ENCODE measurements at regions not wholly inside any gene's neighbourhood (a gene's known extent, or its start where the extent isn't known, plus 50 kb on each side); places are given as distances from the start of the nearest gene placed in this dataset.

DNA sequence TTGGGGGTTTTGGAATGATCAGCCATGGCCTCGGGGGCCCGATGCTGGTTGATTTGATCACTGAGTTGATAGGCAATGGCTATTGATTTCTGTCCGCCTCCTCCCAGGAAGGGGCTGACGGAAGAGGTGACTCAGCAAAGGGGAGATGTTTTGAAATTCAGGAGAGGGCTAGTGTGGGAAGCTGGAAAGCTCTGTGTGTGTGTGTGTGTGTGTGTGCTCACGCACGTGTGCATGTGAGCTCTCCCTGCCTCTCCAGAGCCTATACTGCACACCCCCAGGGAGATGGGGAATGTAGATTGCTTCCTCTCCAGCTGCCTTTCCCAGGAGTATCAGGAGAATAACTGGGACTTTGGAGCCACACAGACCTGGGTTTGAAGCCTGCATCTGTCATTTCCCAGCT, 184.9 kb upstream of the MYL2 start:
- peaks cover 4% of the 10 kb centered on the region; the same call in 1 of the 2 replicates for H3K9me3 ChIP-seq (ENCODE audit: control insufficient read depth, insufficient read depth, low read depth, low read length)
- H3K36me3 ChIP-seq (ENCODE audit: control insufficient read depth, insufficient read depth, low read length): no peaks in the 10 kb centered on the region
- H3K4me1 ChIP-seq (ENCODE audit: control insufficient read depth, insufficient read depth, low read length): peaks cover 7% of the 10 kb centered on the region; the same call in 1 of the 2 replicates
- H3K4me3 ChIP-seq (ENCODE audit: low read depth, low read length): no peak overlapping the region
- 0 out of 2 replicates have a peak overlapping the region, but pooled peaks have one; percentile 36 for H3K27ac ChIP-seq (ENCODE audit: low read depth, low read length)
- no peak overlapping the region for H3K9ac ChIP-seq (ENCODE audit: low read length)
- H3K27me3 ChIP-seq (ENCODE audit: control insufficient read depth, insufficient read depth, low read length): no peaks in the 10 kb centered on the region

DNA sequence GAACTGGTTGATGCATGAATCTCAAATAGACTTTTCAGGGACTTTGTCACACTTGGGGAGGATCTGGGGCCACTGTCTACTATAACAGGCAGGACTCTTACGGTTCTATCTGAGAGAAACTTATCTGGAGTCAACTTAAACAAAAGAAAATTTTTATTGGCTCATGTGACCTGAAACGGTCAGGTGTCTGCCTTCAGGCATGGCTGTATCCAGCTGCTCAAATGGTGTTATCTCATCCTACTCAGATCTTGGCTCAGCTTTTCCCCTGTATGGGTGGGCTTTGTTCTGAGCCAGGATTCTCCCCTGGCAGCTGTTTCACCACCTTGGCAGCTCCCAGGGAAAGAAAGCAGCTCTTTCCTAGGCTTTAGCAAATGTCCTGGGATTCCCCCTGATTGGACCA, 183.2 kb upstream of the MYL2 start:
- Histone ChIP-seq H3K27ac (ENCODE audit: low read depth, low read length) (no peak overlapping the region), H3K36me3 (ENCODE audit: control insufficient read depth, insufficient read depth, low read length) (no peaks in the 10 kb centered on the region), H3K9me3 (ENCODE audit: control insufficient read depth, insufficient read depth, low read depth, low read length) (peaks cover 4% of the 10 kb centered on the region; the same call in 1 of the 2 replicates), H3K27me3 (ENCODE audit: control insufficient read depth, insufficient read depth, low read length) (no peaks in the 10 kb centered on the region), H3K9ac (ENCODE audit: low read length) (no peak overlapping the region), H3K4me1 (ENCODE audit: control insufficient read depth, insufficient read depth, low read length) (peaks cover 7% of the 10 kb centered on the region; the same call in 1 of the 2 replicates), H3K4me3 (ENCODE audit: low read depth, low read length) (no peak overlapping the region)

- Histone ChIP-seq H3K4me3 (ENCODE audit: low read depth, low read length) (no peak overlapping the region), H3K4me1 (ENCODE audit: control insufficient read depth, insufficient read depth, low read length) (peaks cover 7% of the 10 kb centered on the region; the same call in 1 of the 2 replicates), H3K27me3 (ENCODE audit: control insufficient read depth, insufficient read depth, low read length) (no peaks in the 10 kb centered on the region), H3K9me3 (ENCODE audit: control insufficient read depth, insufficient read depth, low read depth, low read length) (no peaks in the 10 kb centered on the region), H3K36me3 (ENCODE audit: control insufficient read depth, insufficient read depth, low read length) (no peaks in the 10 kb centered on the region), H3K27ac (ENCODE audit: low read depth, low read length) (no peak overlapping the region), H3K9ac (ENCODE audit: low read length) (no peak overlapping the region)
Observed at GRCh38 chr12:111102102-111102739, 181.8 kb upstream of the MYL2 start.

DNA sequence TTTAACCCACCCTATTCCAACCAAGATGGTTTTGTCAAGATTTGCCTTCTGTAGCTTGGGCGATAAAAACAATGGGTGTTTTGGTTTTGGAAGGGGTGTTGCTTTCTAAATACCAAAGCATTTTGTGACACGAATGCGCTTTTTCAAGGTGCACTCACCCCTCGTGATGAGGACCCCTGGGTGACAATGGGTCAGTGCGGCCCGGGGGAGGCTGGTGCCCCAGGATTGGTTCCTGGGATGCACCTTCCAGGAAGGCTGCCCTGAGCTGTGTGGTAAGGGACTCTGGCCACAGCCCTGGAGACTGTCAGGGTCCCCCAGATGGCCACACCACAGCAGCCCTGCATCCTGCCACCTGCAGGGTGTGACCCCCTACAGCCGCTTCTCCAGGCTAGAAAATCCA, 180.6 kb upstream of the MYL2 start:
- Histone ChIP-seq H3K27me3 (ENCODE audit: control insufficient read depth, insufficient read depth, low read length) (no peaks in the 10 kb centered on the region), H3K9me3 (ENCODE audit: control insufficient read depth, insufficient read depth, low read depth, low read length) (no peaks in the 10 kb centered on the region), H3K4me3 (ENCODE audit: low read depth, low read length) (no peak overlapping the region), H3K27ac (ENCODE audit: low read depth, low read length) (no peak overlapping the region), H3K36me3 (ENCODE audit: control insufficient read depth, insufficient read depth, low read length) (no peaks in the 10 kb centered on the region), H3K4me1 (ENCODE audit: control insufficient read depth, insufficient read depth, low read length) (peaks cover 7% of the 10 kb centered on the region; the same call in 1 of the 2 replicates), H3K9ac (ENCODE audit: low read length) (no peak overlapping the region)

DNA sequence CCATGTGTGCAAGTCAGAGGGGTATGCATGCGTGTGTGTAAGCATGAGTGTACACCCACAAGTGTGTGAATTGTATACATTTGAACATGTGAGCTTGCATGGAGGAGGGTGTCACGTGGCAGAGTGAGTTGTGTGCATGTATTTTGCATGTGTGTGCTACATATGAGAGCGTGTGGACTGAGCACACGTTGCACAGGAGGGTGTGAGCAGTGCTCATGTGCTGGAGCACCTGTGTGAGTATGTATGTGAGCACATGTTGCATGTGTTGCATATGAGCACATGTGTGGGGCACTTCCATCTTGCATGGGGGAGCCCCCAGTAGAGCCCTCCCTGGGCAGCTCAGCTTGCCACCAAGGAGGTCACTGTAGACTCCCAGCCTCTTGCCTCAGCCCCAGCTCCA, 180.2 kb upstream of the MYL2 start:
- no peaks in the 10 kb centered on the region for H3K27me3 ChIP-seq (ENCODE audit: control insufficient read depth, insufficient read depth, low read length)
- H3K9ac ChIP-seq (ENCODE audit: low read length): no peak overlapping the region
- peaks cover 7% of the 10 kb centered on the region; the same call in 1 of the 2 replicates for H3K4me1 ChIP-seq (ENCODE audit: control insufficient read depth, insufficient read depth, low read length)
- H3K36me3 ChIP-seq (ENCODE audit: control insufficient read depth, insufficient read depth, low read length): no peaks in the 10 kb centered on the region
- H3K27ac ChIP-seq (ENCODE audit: low read depth, low read length): no peak overlapping the region
- no peaks in the 10 kb centered on the region for H3K9me3 ChIP-seq (ENCODE audit: control insufficient read depth, insufficient read depth, low read depth, low read length)
- no peak overlapping the region for H3K4me3 ChIP-seq (ENCODE audit: low read depth, low read length)

GRCh38 chr12:111100003-111100402, 179.6 kb upstream of the MYL2 start:
- Histone ChIP-seq H3K9ac (ENCODE audit: low read length) (no peak overlapping the region), H3K27ac (ENCODE audit: low read depth, low read length) (no peak overlapping the region), H3K4me3 (ENCODE audit: low read depth, low read length) (no peak overlapping the region), H3K9me3 (ENCODE audit: control insufficient read depth, insufficient read depth, low read depth, low read length) (no peaks in the 10 kb centered on the region), H3K27me3 (ENCODE audit: control insufficient read depth, insufficient read depth, low read length) (no peaks in the 10 kb centered on the region), H3K4me1 (ENCODE audit: control insufficient read depth, insufficient read depth, low read length) (0 out of 2 replicates have a peak, but pooled peaks cover 2% of the 10 kb centered on the region), H3K36me3 (ENCODE audit: control insufficient read depth, insufficient read depth, low read length) (no peaks in the 10 kb centered on the region)

DNA sequence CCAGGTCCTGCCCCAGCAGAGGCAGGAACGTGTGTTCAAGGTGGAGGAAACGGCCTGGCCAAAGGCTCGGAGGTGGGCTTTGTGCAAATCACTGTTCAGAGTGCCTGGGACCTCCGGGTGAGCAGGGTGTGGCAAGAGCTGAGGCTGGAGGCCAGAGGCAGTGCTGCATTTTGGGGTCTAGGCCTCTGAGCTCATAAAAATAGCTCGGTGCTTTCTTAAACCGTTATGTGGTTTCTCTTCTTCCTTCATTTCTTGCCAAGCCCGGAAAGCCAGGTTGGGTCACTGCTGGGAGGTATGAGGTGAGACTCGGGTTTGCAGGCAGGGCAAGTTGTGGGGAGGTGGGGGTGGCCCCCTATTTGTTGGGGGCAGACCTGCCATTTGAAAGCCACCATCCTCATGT, 178.8 kb upstream of the MYL2 start:
- Histone ChIP-seq H3K27me3 (ENCODE audit: control insufficient read depth, insufficient read depth, low read length) (no peaks in the 10 kb centered on the region), H3K27ac (ENCODE audit: low read depth, low read length) (no peak overlapping the region), H3K36me3 (ENCODE audit: control insufficient read depth, insufficient read depth, low read length) (no peaks in the 10 kb centered on the region), H3K9me3 (ENCODE audit: control insufficient read depth, insufficient read depth, low read depth, low read length) (no peaks in the 10 kb centered on the region), H3K4me3 (ENCODE audit: low read depth, low read length) (no peak overlapping the region), H3K4me1 (ENCODE audit: control insufficient read depth, insufficient read depth, low read length) (no peaks in the 10 kb centered on the region), H3K9ac (ENCODE audit: low read length) (no peak overlapping the region)

- H3K4me1 ChIP-seq (ENCODE audit: control insufficient read depth, insufficient read depth, low read length): no peaks in the 10 kb centered on the region
- H3K36me3 ChIP-seq (ENCODE audit: control insufficient read depth, insufficient read depth, low read length): no peaks in the 10 kb centered on the region
- H3K27ac ChIP-seq (ENCODE audit: low read depth, low read length): no peak overlapping the region
- H3K9me3 ChIP-seq (ENCODE audit: control insufficient read depth, insufficient read depth, low read depth, low read length): no peaks in the 10 kb centered on the region
- H3K4me3 ChIP-seq (ENCODE audit: low read depth, low read length): no peak overlapping the region
- no peak overlapping the region for H3K9ac ChIP-seq (ENCODE audit: low read length)
- H3K27me3 ChIP-seq (ENCODE audit: control insufficient read depth, insufficient read depth, low read length): no peaks in the 10 kb centered on the region
Observed at GRCh38 chr12:111094157-111095010, 174.0 kb upstream of the MYL2 start.

DNA sequence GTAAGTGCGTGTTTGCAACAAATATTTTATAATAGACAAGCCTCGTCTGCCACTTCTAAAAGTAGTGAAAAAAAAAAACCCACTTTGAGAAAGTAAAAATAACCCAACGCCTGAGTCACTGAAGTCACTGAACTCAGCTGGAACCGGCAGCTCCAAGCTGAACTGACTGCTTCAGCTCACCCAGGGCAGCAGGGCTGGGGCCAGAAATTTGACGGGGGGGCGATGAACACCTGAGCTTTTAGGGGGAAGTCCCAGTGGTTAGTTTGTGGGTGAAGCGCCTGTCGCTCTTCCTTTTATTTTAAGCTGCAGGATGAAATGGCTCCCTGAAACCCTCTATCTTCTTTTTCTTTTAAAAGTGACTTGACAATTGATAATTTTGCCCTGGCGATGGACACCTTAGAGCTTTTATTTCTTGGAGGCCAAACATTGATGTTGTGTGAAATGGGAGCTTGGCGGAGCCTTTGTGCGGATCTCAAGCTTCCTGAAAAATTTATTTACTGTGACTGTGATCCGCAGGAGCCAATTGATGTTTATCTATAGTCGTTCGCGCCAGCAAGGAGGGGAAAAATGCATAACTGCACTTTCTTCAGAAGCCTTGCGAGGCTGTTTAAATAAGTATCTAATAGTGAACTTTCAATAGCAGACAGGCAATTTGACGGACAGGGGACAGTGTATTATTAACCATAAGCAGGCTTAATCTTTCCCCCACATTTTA, 173.2 kb upstream of the MYL2 start:
- H3K9ac ChIP-seq (ENCODE audit: low read length): no peak overlapping the region
- no peaks in the 10 kb centered on the region for H3K27me3 ChIP-seq (ENCODE audit: control insufficient read depth, insufficient read depth, low read length)
- no peaks in the 10 kb centered on the region for H3K9me3 ChIP-seq (ENCODE audit: control insufficient read depth, insufficient read depth, low read depth, low read length)
- no peaks in the 10 kb centered on the region for H3K4me1 ChIP-seq (ENCODE audit: control insufficient read depth, insufficient read depth, low read length)
- no peak overlapping the region for H3K27ac ChIP-seq (ENCODE audit: low read depth, low read length)
- H3K36me3 ChIP-seq (ENCODE audit: control insufficient read depth, insufficient read depth, low read length): no peaks in the 10 kb centered on the region
- H3K4me3 ChIP-seq (ENCODE audit: low read depth, low read length): no peak overlapping the region

DNA sequence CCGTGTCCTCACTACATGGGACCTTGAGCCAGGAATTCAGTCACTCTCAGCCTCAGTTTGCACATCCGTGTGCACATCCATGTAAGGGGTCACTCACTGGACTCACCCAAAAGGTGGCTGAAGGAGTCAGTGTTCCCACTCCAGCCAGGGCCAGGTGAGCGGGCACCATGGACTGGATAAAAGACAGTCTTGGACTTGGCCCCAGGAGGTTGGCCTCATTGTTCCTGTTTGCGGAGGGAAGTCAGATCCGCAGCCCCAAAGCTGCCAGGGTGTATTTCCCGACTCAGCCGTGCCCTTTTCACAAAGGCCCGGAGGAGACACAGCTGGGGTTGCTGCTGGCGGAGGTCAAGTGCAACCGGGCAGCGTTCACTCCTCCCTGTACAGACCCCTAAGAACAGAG, 170.7 kb upstream of the MYL2 start:
- no peak overlapping the region for H3K9ac ChIP-seq (ENCODE audit: low read length)
- no peaks in the 10 kb centered on the region for H3K9me3 ChIP-seq (ENCODE audit: control insufficient read depth, insufficient read depth, low read depth, low read length)
- H3K27ac ChIP-seq (ENCODE audit: low read depth, low read length): no peak overlapping the region
- no peaks in the 10 kb centered on the region for H3K27me3 ChIP-seq (ENCODE audit: control insufficient read depth, insufficient read depth, low read length)
- no peak overlapping the region for H3K4me3 ChIP-seq (ENCODE audit: low read depth, low read length)
- no peaks in the 10 kb centered on the region for H3K4me1 ChIP-seq (ENCODE audit: control insufficient read depth, insufficient read depth, low read length)
- no peaks in the 10 kb centered on the region for H3K36me3 ChIP-seq (ENCODE audit: control insufficient read depth, insufficient read depth, low read length)

DNA sequence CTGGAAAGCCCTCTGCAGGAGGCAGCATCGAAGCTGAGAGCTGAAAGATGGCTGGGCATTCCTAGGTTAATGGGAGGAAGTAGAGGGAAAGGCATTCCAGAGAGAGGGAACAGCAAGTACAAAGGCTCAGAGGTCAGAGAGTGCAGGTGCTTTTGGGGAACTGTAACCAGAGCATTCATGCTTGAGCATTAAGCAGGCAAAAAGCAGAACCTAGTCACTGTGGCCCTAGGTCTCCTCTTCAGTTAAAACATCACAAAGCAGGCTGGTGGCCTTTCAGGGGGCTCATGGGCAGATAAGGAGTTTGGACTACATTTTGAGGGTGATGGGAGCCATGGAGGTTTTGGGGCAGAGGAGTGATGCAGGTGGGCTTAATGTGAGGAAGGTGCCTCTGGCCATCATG, 169.2 kb upstream of the MYL2 start:
- Histone ChIP-seq H3K36me3 (ENCODE audit: control insufficient read depth, insufficient read depth, low read length) (no peaks in the 10 kb centered on the region), H3K27me3 (ENCODE audit: control insufficient read depth, insufficient read depth, low read length) (no peaks in the 10 kb centered on the region), H3K27ac (ENCODE audit: low read depth, low read length) (no peak overlapping the region), H3K9ac (ENCODE audit: low read length) (no peak overlapping the region), H3K4me3 (ENCODE audit: low read depth, low read length) (no peak overlapping the region), H3K9me3 (ENCODE audit: control insufficient read depth, insufficient read depth, low read depth, low read length) (no peaks in the 10 kb centered on the region), H3K4me1 (ENCODE audit: control insufficient read depth, insufficient read depth, low read length) (no peaks in the 10 kb centered on the region)

Measured in HUES6 (cell line).